CD4-positive, alpha-beta T cell treated with Interleukin-2 at 100 ng/mL for 4 hours (primary cell): ENCODE measurements at regions not wholly inside any gene's neighbourhood (a gene's known extent, or its start where the extent isn't known, plus 50 kb on each side); places are given as distances from the start of the nearest gene placed in this dataset.
"Not testable (repeated sequence)": the region's sequence is repeated elsewhere in the genome, so short reads cannot be mapped to it uniquely, and the experiment has no call there.

Experiments
- DNase-seq: peaks from one replicate; pipeline ENCODE4 v3.0.0-alpha.2; 2020; ENCODE audit warnings: low spot score

DNA sequence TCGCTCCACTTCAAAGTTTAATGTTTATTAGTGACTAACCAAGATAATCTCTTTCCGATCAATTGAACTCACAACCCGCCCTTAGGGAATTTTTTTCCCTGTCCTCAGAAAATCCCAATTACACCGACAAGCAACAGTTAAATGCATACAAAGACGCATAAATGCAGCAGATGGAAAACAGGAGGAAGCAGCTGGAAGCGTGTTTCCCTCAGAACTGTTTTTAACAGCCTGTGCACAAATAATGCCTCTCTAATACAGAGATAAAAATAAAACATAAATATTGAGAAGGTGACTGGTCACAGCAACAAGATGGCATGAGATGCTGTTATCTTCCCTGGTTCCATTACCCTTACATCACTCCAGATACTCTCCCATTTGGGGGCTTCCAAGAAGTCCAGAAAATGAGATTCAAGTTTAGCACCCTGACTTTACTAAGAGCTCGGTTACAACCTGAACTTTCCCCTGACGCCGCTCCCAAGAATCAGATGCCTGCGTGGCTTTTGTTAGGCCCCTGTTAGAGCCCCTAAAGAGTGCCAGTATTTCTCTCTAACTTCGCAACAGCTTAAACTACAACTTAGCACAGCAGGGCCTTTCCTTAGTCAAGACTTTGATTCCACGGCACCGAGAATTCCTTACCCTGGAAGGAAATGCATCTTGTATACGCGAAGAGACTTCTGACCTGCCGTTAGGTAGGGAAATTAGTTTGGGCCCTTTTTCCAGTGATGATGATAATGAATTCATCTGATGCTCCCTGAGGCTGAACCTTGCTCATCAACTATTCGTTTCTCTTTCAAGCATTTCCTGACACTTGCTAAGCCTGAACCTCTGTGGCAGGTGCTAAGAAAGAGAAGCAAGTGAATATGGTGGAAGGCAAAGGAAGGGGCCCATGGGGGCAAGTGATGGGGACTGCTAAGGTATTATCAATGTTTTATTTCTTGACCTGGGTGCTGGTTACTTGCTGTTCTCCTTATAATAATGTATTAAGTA, 137.7 kb upstream of the SMYD2 start:
- DNase-seq, result no peak

DNA sequence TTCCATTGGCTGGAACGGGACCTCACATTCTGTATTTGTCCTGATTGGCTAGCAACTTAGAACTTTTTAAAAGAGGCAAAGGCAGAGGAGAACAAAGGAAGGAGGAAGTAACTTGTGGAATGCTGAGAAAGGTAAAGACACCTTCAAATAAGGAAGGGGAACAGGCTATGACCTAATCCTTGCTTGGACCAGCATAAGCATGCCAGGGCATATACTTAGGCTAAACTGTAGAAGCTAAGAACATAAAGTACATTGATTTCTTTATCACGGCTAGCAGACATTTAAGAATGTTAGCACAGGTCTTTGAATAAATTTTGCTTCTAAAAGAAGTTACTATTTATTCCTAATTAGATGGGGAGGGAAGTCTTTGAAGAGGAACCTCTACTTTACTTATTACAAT, 136.4 kb upstream of the SMYD2 start:
- not testable (repeated sequence) for DNase-seq

DNA sequence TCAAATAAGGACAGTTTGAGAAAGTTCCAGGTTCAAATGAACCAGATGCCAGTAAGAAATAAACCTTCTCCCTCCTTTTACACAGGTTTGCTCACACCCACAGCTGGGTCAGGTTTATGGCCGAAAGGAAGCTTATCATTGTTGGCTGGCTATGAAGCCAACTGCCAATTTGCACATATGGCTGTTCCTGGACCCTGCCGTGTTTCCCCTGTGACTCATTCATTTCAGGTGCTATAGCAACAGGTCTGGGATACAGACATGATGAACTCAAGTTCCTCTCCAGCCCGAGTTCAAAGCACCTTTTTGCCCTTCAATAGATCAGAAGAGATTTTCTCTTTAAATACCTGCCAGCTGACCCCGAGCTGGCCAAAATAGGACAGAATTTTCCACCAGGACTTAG, 134.4 kb upstream of the SMYD2 start:
- no peak for DNase-seq

DNA sequence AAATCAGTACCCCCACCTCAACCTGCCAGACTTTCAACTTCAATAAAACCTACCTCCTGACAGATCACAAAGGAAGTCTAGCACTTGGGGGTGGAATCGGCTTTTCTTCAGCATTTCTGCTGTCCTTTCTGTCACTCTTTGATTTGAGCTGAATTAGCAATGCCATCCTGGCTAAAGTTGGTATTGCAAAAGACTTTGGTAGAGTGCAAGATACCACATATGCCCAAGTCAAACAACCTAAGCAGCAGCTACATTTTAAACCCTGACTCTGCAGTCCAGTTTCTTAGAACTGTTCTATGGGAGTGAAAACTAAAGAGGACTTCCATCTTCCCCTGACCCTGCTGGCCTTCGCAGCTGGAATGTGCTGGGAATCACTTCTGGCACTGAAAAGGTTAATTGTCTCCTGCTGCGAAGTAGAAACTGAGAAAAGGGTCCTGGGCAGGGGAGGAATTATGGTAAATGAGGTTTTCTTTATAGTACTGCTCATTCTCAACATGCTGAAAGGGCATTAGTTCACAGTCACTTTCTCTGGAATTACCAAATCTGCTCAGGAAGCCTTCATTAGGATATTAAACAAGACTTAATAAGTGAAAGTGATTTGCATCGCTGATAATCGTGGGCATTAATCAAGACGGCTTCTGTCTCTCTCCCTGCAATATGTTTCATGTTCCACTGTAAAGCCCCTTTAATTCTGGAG, 126.2 kb upstream of the SMYD2 start:
- DNase-seq, result no peak

DNA sequence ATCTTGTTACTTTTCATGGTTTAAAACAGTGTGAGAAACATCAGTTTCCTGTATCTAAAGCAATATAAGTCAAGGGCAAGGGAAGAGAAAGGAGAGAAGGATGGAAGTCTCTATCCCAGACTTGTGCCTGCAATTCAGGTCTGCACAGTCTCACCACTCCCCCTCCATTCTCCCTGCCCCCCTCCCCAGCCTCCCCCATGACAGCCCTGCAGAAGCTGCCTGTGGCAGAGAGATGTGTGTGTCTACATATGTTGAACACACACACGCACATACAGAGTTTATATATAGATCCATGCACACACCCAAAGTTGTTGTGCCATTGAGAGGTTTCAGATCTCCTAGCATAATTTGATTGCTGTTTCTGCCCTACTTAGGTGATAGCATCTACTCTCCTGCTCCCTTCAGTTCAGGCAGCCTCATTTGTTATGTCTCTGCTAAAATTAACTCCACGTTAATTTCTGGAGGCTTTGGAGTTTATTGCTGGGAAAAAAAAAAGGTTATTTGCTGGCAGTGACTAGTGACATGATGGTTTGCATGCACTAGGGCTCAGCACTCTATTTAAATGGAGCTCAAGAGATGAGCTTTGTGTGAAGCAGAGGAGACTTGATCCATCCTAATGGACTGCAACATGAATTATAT, 124.9 kb upstream of the SMYD2 start:
- no peak for DNase-seq

DNA sequence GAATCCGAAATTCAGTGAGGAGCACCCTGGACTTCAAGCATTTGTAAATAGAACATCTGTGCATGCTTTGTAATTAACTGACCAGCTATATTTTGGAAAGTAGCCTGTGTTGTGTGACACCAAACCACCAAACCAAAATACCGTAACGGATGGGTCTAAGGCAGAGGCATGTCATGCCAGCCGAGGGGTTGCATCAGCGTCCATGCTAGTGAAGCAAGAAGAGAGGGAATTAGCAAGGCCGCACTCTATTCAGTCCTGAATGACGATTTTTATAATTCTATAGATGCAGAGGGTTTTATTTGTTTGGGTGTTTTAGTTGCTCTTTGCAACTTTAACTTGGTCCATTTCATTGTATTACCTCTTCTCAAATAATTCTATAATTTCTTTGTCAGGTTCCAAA, 116.8 kb upstream of the SMYD2 start:
- no peak for DNase-seq

DNA sequence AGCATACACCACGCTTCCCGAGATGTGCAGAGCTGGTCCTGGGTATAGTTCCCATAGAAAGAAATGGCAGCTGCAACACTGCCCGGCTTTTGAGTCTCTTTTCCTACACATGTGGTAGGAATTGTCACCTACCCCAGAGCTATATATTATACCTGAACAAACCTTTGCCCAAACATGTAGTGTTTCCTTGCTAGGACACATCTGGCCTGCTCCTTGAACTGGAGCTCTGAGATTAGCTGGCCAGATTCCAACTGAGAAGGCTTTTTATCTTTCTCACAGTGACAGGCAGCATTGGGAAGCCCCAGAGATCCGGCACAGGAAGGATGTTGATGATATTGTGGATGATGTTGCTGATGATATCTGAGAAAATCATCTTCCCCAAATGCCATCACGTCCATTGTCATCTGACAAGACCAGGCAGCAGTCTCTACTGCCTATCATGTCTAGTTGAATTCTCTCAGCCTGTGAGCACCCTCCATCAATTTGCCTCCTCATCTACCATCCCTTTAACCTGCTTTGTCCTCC, 115.0 kb upstream of the SMYD2 start:
- no peak for DNase-seq

DNA sequence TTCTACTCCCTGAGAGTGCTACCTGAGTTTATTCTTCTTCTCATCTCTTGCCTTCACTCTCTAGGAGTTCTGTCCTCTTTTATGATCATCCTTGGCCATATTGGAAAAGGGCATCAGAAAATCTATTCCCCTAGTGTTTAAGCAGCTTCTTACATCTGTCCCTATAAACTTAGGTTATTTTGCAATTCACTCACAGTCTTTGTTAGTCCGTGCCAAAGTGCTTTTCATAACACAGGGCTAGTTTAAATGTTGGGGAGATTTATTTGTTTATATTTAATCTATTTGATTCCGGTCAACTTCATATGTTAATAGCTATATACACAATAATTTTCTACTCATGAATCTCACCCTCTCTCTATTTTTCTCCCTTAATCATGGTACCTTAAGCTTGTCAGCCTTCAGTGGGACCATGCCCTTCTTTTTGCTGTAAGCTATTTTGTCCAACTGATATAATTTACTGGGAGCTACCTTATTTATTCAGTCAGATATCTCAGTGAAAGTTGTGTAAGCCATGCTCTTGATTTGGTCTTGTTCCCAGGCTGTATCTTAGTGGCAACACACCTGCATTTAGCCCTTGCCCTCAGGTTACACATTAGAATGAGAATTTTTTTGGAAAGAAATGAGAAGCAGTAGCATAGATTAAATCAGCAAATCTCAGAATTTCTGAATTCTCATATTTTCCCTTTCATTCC, 106.3 kb upstream of the SMYD2 start:
- DNase-seq, result no peak

DNA sequence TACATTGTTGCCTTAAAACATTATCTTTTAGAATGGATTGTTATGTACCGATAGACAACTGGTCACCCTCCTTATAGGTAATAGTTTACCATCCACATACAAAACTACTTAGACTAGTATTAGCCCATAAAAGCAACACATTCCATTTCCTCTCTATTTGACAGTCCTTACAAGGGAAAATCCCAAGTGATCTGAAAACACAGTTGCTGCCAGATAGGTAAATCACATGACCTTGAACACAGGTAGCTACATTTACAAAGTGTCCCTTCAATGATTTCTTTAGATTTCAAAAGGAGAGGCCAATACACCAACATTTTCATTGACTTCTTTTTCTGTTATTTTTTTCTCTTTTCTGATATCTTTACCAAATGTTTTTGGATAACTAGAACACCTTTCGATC, 102.9 kb upstream of the SMYD2 start:
- DNase-seq, result no peak

DNA sequence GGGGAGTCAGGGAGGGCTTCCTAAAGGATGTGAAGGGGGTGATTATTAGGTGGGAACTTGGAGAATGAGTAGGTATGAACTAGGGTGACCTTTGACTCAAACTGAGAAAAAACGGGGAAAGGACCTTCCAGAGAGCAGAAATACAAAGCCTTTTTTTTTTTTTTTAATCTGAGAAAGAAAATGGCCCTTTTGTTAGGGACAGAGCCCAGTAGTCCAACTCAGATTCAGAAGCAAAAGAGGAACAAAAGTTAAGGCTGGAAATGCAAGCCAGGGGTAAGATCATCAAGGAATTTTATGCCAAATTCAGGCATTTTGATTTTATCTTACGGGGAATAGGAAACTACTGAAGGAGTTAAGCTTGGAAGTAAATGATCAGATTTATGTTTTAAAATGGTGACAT, 96.0 kb upstream of the SMYD2 start:
- no peak for DNase-seq

DNA sequence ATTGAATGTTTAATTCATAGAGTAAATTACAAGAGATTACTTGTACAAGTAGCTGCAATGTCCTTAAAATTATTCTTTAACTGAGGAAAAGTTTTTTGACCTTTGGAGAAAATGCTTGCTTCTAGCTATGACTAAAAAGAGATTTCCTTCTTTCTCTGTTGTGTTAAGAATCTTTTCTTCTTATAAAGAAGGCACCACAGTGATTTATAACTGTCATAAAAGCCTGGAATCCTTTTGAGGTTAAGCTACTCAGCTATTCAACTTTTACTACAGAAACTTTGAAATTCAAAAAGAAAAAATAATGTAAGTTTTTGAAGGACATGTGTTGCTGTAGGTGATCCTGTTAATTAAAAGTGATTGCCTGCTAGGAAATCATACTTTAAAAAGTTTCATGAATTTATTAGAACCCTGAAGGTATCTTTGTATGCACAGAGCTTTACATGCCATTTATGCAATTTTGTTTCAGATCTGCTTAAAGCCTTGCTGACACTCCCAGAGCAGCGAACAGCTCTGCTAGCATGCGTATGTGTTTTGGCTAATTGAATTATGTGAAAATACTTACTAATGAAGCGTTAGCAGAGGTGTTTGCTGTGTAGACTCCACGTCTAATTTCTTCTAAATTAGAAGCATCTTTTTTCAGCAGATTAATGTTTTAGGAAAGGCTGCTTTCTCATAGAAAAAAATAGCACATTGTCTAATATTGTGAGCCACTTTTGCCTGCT, 94.7 kb upstream of the SMYD2 start:
- no peak for DNase-seq

DNA sequence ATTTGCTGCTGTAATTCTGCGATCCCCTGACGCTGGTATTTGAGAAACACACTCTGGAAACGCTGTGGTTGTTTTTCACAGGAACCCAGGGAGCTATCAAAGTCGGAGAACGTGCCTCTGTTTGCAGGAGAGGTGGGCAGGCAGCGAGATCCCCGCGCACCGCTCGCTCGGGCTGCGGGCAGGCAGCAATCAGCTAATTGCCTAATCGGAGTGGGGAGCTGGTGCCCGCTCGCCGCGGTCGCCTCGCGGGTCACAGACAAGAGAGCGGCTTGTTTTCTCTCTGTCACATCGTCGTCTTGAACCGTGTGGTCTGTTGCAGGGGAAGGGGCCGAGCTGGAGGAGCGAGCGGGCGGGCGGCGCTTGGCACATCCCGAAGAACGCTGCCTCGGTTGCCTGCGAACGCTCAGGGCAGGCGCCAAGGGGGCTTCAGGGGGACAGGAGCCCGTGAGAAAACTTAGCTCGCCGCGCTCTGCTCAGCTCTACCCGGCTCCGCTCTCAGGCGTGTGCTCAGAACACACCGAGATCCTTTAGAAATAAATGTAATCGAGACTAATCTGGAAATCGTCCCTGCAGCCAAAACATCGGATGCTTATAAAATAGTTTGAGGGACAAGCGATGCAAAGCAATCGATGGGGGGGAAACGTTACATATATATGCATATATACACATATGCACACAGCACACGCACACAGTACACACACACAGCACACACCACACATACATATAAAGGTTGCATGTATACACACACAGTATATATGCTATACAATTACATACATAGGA, 93.6 kb upstream of the SMYD2 start:
- DNase-seq, result no peak

DNA sequence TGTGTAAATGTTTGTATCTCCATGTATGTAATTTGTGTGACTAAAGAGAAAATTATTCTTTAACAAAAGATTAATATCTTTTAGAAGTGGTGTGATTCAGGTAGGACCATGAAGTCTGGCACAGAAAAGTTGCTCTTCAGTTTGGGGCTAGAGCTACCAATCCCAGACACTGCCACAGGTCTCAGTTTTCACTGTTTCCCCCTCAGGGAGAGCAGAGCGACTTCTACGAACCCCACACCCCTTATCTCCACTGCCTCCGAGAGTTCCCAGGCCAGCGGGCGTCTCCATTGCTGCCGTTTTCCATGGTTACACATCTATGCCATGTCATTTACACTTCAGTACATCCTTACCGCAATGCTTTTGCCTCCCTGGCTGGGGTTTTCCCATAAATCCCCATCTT, 93.0 kb upstream of the SMYD2 start:
- no peak for DNase-seq

DNA sequence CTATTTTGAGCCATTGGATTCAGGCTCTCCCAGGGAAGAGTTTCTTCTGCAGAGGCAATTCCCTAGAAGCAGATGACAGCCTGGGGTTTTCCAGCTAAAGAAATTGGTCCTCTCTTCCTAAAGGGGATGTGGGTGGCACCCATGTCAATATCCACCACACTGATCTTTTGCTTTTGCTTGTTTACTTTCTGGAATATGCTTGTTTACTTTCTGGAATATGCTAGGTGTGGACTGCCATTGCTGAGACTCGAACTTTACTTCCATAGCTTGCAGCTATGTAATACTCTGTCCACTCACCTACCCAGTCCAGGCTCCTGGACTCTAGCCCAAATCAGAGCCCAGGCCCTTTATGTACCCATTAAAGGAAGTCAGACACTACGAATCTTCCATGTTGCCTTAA, 92.1 kb upstream of the SMYD2 start:
- DNase-seq, result no peak

DNA sequence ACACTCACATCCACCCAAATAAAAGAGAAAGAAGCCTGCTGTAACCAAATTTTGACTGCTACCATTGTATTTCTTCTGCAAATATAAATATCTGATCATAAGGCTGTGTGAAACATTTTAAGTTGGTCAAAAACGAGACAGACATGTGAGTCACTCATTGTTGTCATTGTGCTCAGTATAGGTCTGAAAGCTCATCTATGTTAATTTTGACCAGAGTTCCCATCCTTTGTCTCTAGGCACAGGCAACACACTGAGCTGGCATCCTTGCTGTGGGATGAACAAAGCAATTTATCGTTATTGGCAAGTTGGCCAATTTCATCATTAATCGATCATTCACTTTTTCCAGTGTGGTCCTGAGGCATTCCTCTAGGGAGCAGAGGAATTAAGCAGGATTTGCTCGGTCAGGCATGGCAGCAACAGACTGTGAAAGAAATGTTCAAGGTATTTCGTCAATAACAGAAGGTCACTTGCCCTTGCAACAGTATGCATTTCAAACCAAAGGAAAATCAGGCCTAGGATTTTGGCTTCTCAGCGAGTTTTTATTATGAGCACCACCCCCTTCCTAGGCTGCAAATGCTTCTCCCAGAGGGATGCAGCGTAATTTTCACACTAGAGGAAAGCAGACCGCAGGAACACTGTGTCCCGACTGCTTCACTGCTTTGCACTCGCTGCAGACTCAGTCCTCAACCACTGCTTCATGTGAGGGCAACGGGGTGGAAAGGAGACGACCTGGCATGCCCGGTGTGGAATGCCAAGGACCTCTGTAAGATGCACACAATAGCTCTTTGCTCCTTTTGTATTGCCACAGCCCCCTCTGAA, 87.9 kb upstream of the SMYD2 start:
- no peak for DNase-seq

DNA sequence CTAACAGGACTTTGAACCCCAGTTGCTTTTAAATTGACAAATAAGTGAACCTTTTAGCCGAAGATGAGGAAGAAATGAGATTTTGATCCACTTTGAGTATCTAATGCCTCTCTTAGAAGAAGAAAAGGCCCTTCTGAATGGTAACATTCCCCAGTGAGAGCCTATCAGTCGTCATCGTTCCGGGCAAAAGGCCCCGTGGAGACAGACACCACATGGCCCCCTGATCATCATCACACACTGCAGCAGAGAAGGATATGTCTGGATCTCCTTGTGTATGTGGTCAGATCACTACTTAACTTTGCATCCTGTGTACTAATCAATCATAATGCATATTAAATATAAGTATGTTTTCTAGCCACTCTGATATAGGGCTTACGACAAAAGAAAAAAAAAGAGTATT, 87.3 kb upstream of the SMYD2 start:
- DNase-seq, result no peak

DNA sequence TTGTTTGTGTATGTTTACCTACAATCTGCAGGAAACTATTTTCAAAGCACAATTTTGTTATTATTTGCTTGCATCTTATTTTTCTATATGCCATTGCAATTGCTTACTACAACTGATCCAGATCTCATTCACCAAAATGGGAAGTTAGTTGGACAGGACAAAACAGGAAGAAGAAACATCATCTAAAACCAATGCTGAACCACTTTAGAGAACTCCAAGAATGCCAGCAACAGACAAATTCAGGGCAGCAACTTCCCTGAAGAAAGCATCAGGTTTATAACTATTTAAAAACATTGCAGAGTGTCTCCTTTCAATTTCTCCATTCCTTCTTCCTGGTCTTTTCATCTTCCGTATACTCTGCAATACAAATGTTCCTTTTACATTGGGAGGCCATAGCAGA, 82.4 kb upstream of the SMYD2 start:
- no peak for DNase-seq

DNA sequence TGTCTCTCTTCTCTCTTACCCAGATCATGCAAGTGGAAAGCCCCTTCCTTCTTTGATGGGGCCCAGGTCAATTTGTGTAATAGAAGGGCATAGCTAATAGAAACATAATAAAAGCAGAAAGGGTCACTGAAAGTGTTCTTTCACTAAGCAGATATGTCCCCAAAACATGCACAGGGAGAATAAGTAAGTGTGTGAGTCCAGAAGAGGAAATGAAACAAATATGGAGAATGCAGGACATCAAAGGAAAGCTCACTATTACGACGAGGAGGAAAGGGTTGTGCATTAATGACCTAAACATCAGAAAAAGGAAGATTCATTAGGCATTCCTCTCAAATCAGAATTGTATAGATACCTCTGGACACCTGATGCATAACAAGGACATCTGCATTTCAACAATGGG, 81.4 kb upstream of the SMYD2 start:
- DNase-seq, result no peak

DNA sequence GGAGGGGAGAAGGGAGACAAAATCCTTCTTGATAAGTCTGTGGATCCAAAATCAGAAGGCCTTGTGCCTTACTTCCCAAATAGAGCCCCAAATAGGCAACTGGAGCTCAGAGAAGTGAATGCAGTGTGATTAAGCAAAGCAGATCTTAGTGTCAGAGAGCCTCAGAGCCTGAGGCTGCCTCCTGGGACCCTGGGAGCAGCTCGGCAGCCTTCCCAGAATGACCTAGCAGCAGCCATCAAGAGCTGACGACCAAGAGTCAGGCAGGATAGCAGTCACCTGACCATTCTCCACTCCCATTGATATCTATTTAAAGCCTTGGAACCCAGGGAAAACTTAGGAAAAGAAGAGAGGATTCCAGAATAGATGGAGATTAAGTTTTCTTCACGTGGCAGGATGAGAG, 78.0 kb upstream of the SMYD2 start:
- DNase-seq, result no peak

DNA sequence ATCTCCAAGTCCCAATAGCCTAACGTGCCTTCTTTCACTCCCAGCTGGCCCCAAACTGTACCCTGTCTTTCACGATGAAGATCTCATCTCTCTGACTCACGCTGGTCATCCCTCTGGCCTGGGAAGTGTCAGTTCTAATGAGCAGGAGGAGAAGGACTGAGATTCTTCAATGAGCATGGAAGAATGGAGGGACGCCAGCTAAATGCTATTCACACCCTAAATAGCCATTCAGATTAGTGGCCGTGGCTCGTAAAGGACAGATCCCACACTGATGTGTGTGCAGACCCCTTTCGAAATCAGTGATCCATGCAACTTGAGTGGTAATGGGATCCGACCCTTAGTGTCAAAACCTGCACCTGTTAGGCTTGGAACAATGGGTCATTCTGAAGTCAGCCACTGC, 75.9 kb upstream of the SMYD2 start:
- no peak for DNase-seq
